SK-N-SH (cell line): ENCODE measurements at regions not wholly inside any gene's neighbourhood (a gene's known extent, or its start where the extent isn't known, plus 50 kb on each side); places are given as distances from the start of the nearest gene placed in this dataset.

Experiments used
- CTCF ChIA-PET: fragments of 300-600, 350-600 bp; formaldehyde crosslinking; extraction: SDS; loops from one replicate; lab custom pipeline; 2021; lab: Yijun Ruan, JAX
- POLR2A ChIA-PET: fragments of 350-600 bp; sonication (Branson Sonifier 250); formaldehyde crosslinking; extraction: SDS; loops from one replicate; lab custom pipeline; 2020; ENCODE audit warnings: antibody characterized with exemption, inconsistent platforms; lab: Yijun Ruan, JAX
- DNase-seq: peaks from one replicate; pipeline ENCODE4 v3.0.0; 2012
- H2AFZ ChIP-seq: fragments of 200-600 bp; sonication (generic); 2 replicates; pipeline ENCODE4 v1.8.1; 2016; ENCODE audit warnings: antibody characterized with exemption, mild to moderate bottlenecking, low read depth
- H3F3A ChIP-seq: fragments of 200-600 bp; sonication (generic); replicated peaks from 2 replicates; pipeline ENCODE3; 2016; ENCODE audit warnings: antibody characterized with exemption, mild to moderate bottlenecking; ENCODE audit not compliant: insufficient read depth
- H3K27ac ChIP-seq, 2 experiments: fragments of 200-500 bp in 1 of 2; fragments of 200-600 bp in 1 of 2; sonication (Bioruptor generic) in 1 of 2; sonication (generic), shearing (Covaris generic) in 1 of 2; 2 replicates each; pipeline versions ENCODE4 v1.5.1 to v1.6.1; 2014 to 2016; ENCODE audit warnings: low read depth in 2 of 2, inconsistent platforms in 1 of 2, low read length in 1 of 2, mild to moderate bottlenecking in 1 of 2, mixed read lengths in 1 of 2
- H3K27me3 ChIP-seq: fragments of 200-600 bp; sonication (generic), shearing (Covaris generic); 2 replicates; pipeline ENCODE4 v1.6.1; 2016; ENCODE audit warnings: mixed run types; ENCODE audit not compliant: insufficient read depth
- H3K36me3 ChIP-seq, 2 experiments: fragments of 200-500 bp in 1 of 2; fragments of 200-600 bp in 1 of 2; sonication (Bioruptor generic) in 1 of 2; sonication (generic) in 1 of 2; replicated peaks in 1 of 2; 2 replicates each; pipeline versions ENCODE3 to v1.5.1; 2014 to 2016; ENCODE audit warnings: low read length in 1 of 2, mild to moderate bottlenecking in 1 of 2; ENCODE audit not compliant: insufficient read depth in 2 of 2, control insufficient read depth in 1 of 2
- H3K4me1 ChIP-seq, 2 experiments: fragments of 200-500 bp in 1 of 2; fragments of 200-600 bp in 1 of 2; sonication (Bioruptor generic) in 1 of 2; sonication (generic), shearing (Covaris generic) in 1 of 2; 2 replicates each; pipeline versions ENCODE4 v1.5.1 to v1.6.1; 2014 to 2016; ENCODE audit warnings: low read depth in 1 of 2, low read length in 1 of 2, mixed run types in 1 of 2; ENCODE audit not compliant: insufficient read depth in 2 of 2, control insufficient read depth in 1 of 2
- H3K4me2 ChIP-seq: fragments of 200-600 bp; sonication (generic), shearing (Covaris generic); 2 replicates; pipeline ENCODE4 v1.6.1; 2017; ENCODE audit warnings: mixed run types
- H3K4me3 ChIP-seq, 2 experiments: fragments of 200-500 bp in 1 of 2; fragments of 200-600 bp in 1 of 2; sonication (Bioruptor generic) in 1 of 2; sonication (generic), shearing (Covaris generic) in 1 of 2; 2 replicates each; pipeline versions ENCODE4 v1.5.1 to v1.8.1; 2014 to 2016; ENCODE audit warnings: low read depth in 2 of 2, inconsistent platforms in 1 of 2, low read length in 1 of 2, mild to moderate bottlenecking in 1 of 2, mixed read lengths in 1 of 2, moderate library complexity in 1 of 2
- H3K79me2 ChIP-seq: fragments of 200-600 bp; sonication (generic); 2 replicates; pipeline ENCODE4 v1.8.1; 2017; ENCODE audit warnings: mild to moderate bottlenecking; ENCODE audit not compliant: insufficient read depth
- H3K9ac ChIP-seq: fragments of 200-600 bp; sonication (generic); 2 replicates; pipeline ENCODE4 v1.6.1; 2017; ENCODE audit warnings: mixed run types
- H3K9me2 ChIP-seq: fragments of 200-600 bp; sonication (generic); 2 replicates; pipeline ENCODE4 v1.6.1; 2017; ENCODE audit warnings: mixed run types
- H3K9me3 ChIP-seq: fragments of 200-600 bp; sonication (generic); 2 replicates; pipeline ENCODE4 v1.6.1; 2017; ENCODE audit warnings: mixed run types, mild to moderate bottlenecking, moderate library complexity
- H4K20me1 ChIP-seq: fragments of 200-600 bp; sonication (generic); 2 replicates; pipeline ENCODE4 v1.6.1; 2017; ENCODE audit warnings: mild to moderate bottlenecking, mixed run types; ENCODE audit not compliant: insufficient read depth
- EP300 ChIP-seq, 2 experiments: IDR thresholded peaks; 2 replicates each; pipeline versions ENCODE4 v1.4.0 to v1.6.1; 2012; ENCODE audit warnings: borderline replicate concordance in 1 of 2, low read depth in 1 of 2, low read length in 1 of 2
- EZH2phosphoT487 ChIP-seq: fragments of 200-600 bp; sonication (generic); IDR thresholded peaks from 2 replicates; pipeline ENCODE4 v1.6.1; 2017; ENCODE audit warnings: low read depth, mixed run types, mild to moderate bottlenecking, antibody characterized with exemption, moderate library complexity, borderline replicate concordance
- FOSL2 ChIP-seq: IDR thresholded peaks from 2 replicates; pipeline ENCODE4 v1.4.0; 2012; ENCODE audit warnings: low read depth, mild to moderate bottlenecking, moderate library complexity, borderline replicate concordance
- FOXJ3 ChIP-seq: sonication (generic); formaldehyde crosslinking; IDR thresholded peaks from 2 replicates; pipeline ENCODE4 v1.5.1; 2020; ENCODE audit warnings: mild to moderate bottlenecking, missing genetic modification reagents
- FOXM1 ChIP-seq: IDR thresholded peaks from 2 replicates; pipeline ENCODE4 v1.4.0; 2012; ENCODE audit warnings: low read depth, mild to moderate bottlenecking
- GATA2 ChIP-seq: sonication (generic); formaldehyde crosslinking; IDR thresholded peaks from 2 replicates; pipeline ENCODE4 v1.5.0; 2020; ENCODE audit warnings: mild to moderate bottlenecking, missing genetic modification reagents
- JUND ChIP-seq: IDR thresholded peaks from 2 replicates; pipeline ENCODE4 v1.4.0; 2012
- MXI1 ChIP-seq: IDR thresholded peaks from 2 replicates; pipeline ENCODE4 v1.6.1; 2012; ENCODE audit warnings: mild to moderate bottlenecking, low read depth, low read length, improper control_type of control experiment
- NFIC ChIP-seq: IDR thresholded peaks from 2 replicates; pipeline ENCODE4 v1.4.0; 2012; ENCODE audit warnings: borderline replicate concordance
- NRF1 ChIP-seq: IDR thresholded peaks from 2 replicates; pipeline ENCODE4 v1.6.1; 2012; ENCODE audit warnings: low read depth, mild to moderate bottlenecking, low read length
- PBX3 ChIP-seq: IDR thresholded peaks from 2 replicates; pipeline ENCODE4; 2012
- REST ChIP-seq: IDR thresholded peaks from 2 replicates; pipeline ENCODE4 v1.6.1; 2012; ENCODE audit warnings: mild to moderate bottlenecking, low read depth, low read length, moderate library complexity
- RXRA ChIP-seq: IDR thresholded peaks from 2 replicates; pipeline ENCODE4 v1.4.0; 2012; ENCODE audit warnings: low read depth, mild to moderate bottlenecking, borderline replicate concordance
- SIN3A ChIP-seq: IDR thresholded peaks from 2 replicates; pipeline ENCODE4 v1.6.1; 2012; ENCODE audit warnings: low read depth, mild to moderate bottlenecking, low read length, moderate library complexity, borderline replicate concordance
- SMC3 ChIP-seq: IDR thresholded peaks from 2 replicates; pipeline ENCODE4 v1.6.1; 2012; ENCODE audit warnings: low read depth, low read length, improper control_type of control experiment
- YY1 ChIP-seq: IDR thresholded peaks from 2 replicates; pipeline ENCODE4 v1.4.0; 2012; ENCODE audit warnings: low read depth, mild to moderate bottlenecking
- ZBTB33 ChIP-seq: IDR thresholded peaks from 2 replicates; pipeline ENCODE4 v1.4.0; 2012; ENCODE audit warnings: low read depth, borderline replicate concordance
- WGBS: methylation state at CpG from one replicate; pipeline ENCODE4 v1.1.6; 2017; ENCODE audit warnings: low lambda C conversion rate; 5-methylcytosine and 5-hydroxymethylcytosine counted together

- ChIA-PET CTCF (interaction anchor here (0.9 kb wide), 1 partner anchor 27 kb away, joined by 3 read pairs; no protein-coding TSS in a partner anchor), POLR2A (no interaction called here)
- TF ChIP-seq FOXM1 = no peak
- Histone ChIP-seq H3K4me3 (no peak overlapping the region), H3K79me2 (no peaks in the 10 kb centered on the region), H3K27ac (no peak overlapping the region), H4K20me1 (no peaks in the 10 kb centered on the region), H3K27me3 (no peaks in the 10 kb centered on the region), H3K9me3 (no peaks in the 10 kb centered on the region), H3F3A (no peaks in the 10 kb centered on the region), H3K4me1 (no peaks in the 10 kb centered on the region; a peak in 1 of 4 replicates), H3K9ac (no peak overlapping the region), H2AFZ (0 out of 2 replicates have a peak overlapping the region, but pooled peaks have one; percentile 9), H3K9me2 (no peaks in the 10 kb centered on the region), H3K36me3 (no peaks in the 10 kb centered on the region), H3K4me2 (no peak overlapping the region)
- whole genome bisulfite sequencing = 56% methylated on average over 1 of the region's 1 CpG
- DNase-seq = no peak
Measured at GRCh38 chr3:154931484-154931883, 148.6 kb upstream of the MME start.

- Histone ChIP-seq H3K36me3 (no peaks in the 10 kb centered on the region), H3F3A (peaks cover 6% of the 10 kb centered on the region), H3K9ac (no peak overlapping the region), H3K27ac (no peak overlapping the region), H3K4me3 (no peak overlapping the region), H2AFZ (0 out of 2 replicates have a peak overlapping the region, but pooled peaks have one; percentile 19), H3K9me3 (no peaks in the 10 kb centered on the region), H3K4me2 (no peak overlapping the region), H3K4me1 (no peaks in the 10 kb centered on the region), H4K20me1 (no peaks in the 10 kb centered on the region), H3K79me2 (no peaks in the 10 kb centered on the region), H3K9me2 (no peaks in the 10 kb centered on the region), H3K27me3 (no peaks in the 10 kb centered on the region)
- no peak for DNase-seq
- 9% methylated on average over 1 of the region's 1 CpG for WGBS
- no peak for TF ChIP-seq SIN3A
- no peak for TF ChIP-seq REST
- TF ChIP-seq MXI1 = no peak
- TF ChIP-seq EZH2phosphoT487 = no peak
- no peak for TF ChIP-seq JUND
- no peak for TF ChIP-seq FOSL2
- TF ChIP-seq ZBTB33 = no peak
- no peak for TF ChIP-seq NRF1
- no peak for TF ChIP-seq FOXJ3 (CRISPR knock-in tag)
- no peak for TF ChIP-seq PBX3
- no peak for TF ChIP-seq EP300 (IDR thresholded peaks at IDR 0.05; ENCODE audit: borderline replicate concordance in 1 of 2, low read depth in 1 of 2, low read length in 1 of 2)
- no peak for TF ChIP-seq GATA2 (CRISPR knock-in tag)
- TF ChIP-seq YY1 = no peak
- no peak for TF ChIP-seq NFIC
- no peak for TF ChIP-seq RXRA
- no peak for TF ChIP-seq SMC3
- ChIA-PET CTCF (no interaction called here), POLR2A (no interaction called here)
Measured at GRCh38 chr3:154926721-154927120, 153.4 kb upstream of the MME start.
